ENCODE measurements at regions not wholly inside any gene's neighbourhood (a gene's known extent, or its start where the extent isn't known, plus 50 kb on each side); places are given as distances from the start of the nearest gene placed in this dataset.
"Not testable (repeated sequence)": the region's sequence is repeated elsewhere in the genome, so short reads cannot be mapped to it uniquely, and the experiment has no call there.

DNA sequence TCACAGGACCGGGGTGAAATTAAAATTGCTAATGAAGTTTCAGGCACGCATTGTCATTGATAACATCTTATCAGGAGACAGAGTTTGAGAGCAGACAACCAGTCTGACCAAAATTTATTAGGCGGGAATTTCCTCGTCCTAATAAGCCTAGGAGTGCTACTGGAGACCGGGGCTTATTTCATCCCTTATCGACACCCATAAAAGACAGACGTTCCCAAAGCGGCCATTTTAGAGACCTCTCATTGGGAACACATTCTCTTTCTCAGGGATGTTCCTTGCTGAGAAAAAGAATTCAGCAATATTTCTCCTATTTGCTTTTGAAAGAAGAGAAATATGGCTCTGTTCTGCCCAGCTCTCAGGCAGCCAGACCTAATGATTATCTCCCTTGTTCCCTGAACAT lies 107.7 kb upstream of the DNAH14 start:
- TF ChIP-seq, protein P1, sequence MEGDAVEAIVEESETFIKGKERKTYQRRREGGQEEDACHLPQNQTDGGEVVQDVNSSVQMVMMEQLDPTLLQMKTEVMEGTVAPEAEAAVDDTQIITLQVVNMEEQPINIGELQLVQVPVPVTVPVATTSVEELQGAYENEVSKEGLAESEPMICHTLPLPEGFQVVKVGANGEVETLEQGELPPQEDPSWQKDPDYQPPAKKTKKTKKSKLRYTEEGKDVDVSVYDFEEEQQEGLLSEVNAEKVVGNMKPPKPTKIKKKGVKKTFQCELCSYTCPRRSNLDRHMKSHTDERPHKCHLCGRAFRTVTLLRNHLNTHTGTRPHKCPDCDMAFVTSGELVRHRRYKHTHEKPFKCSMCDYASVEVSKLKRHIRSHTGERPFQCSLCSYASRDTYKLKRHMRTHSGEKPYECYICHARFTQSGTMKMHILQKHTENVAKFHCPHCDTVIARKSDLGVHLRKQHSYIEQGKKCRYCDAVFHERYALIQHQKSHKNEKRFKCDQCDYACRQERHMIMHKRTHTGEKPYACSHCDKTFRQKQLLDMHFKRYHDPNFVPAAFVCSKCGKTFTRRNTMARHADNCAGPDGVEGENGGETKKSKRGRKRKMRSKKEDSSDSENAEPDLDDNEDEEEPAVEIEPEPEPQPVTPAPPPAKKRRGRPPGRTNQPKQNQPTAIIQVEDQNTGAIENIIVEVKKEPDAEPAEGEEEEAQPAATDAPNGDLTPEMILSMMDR (IDR thresholded peaks at IDR 0.05): not testable (repeated sequence)
- not testable (repeated sequence) for TF ChIP-seq POLR2A (IDR thresholded peaks at IDR 0.05)
